GM23248 (cell line): ENCODE measurements at regions not wholly inside any gene's neighbourhood (a gene's known extent, or its start where the extent isn't known, plus 50 kb on each side); places are given as distances from the start of the nearest gene placed in this dataset.

Experiments
- DNase-seq: peaks from one replicate; pipeline ENCODE4 v3.0.0-alpha.2; 2015
- H2AFZ ChIP-seq: fragments of 200-600 bp; sonication (generic); 2 replicates; pipeline ENCODE4 v1.6.1; 2016; ENCODE audit warnings: antibody characterized with exemption
- H3F3A ChIP-seq: fragments of 200-600 bp; sonication (generic); 2 replicates; pipeline ENCODE4 v1.6.1; 2016; ENCODE audit warnings: mild to moderate bottlenecking, antibody characterized with exemption, mixed run types; ENCODE audit not compliant: insufficient read depth
- H3K27ac ChIP-seq: fragments of 200-600 bp; sonication (generic); 2 replicates; pipeline ENCODE4 v1.5.1; 2016; ENCODE audit warnings: mild to moderate bottlenecking
- H3K27me3 ChIP-seq: fragments of 200-600 bp; sonication (generic); replicated peaks from 2 replicates; pipeline ENCODE4 v1.6.1; 2016; ENCODE audit warnings: mild to moderate bottlenecking; ENCODE audit not compliant: insufficient read depth
- H3K36me3 ChIP-seq: fragments of 200-600 bp; sonication (generic); 2 replicates; pipeline ENCODE4 v1.6.1; 2016; ENCODE audit warnings: low read depth, mild to moderate bottlenecking
- H3K4me1 ChIP-seq: fragments of 200-600 bp; sonication (generic); 2 replicates; pipeline ENCODE4 v1.6.1; 2016; ENCODE audit warnings: mild to moderate bottlenecking; ENCODE audit not compliant: insufficient read depth
- H3K4me2 ChIP-seq: fragments of 200-600 bp; sonication (generic); one replicate; pipeline ENCODE4 v1.6.1; 2016; ENCODE audit warnings: mild to moderate bottlenecking; ENCODE audit not compliant: unreplicated experiment
- H3K4me3 ChIP-seq: fragments of 200-600 bp; sonication (generic); 2 replicates; pipeline ENCODE4 v1.5.1; 2016; ENCODE audit warnings: mild to moderate bottlenecking
- H3K79me2 ChIP-seq: fragments of 200-600 bp; sonication (generic); 2 replicates; pipeline ENCODE4 v1.6.1; 2016; ENCODE audit warnings: mild to moderate bottlenecking; ENCODE audit not compliant: insufficient read depth
- H3K9ac ChIP-seq: fragments of 200-600 bp; sonication (generic); 2 replicates; pipeline ENCODE4 v1.6.1; 2016; ENCODE audit warnings: mild to moderate bottlenecking
- H3K9me2 ChIP-seq: fragments of 200-600 bp; sonication (generic); 2 replicates; pipeline ENCODE4 v1.6.1; 2016; ENCODE audit warnings: mixed run types, mild to moderate bottlenecking, moderate library complexity; ENCODE audit not compliant: insufficient read depth
- H3K9me3 ChIP-seq: fragments of 200-600 bp; sonication (generic); one replicate; pipeline ENCODE4 v1.6.1; 2017; ENCODE audit warnings: low read depth
- H4K20me1 ChIP-seq: fragments of 200-600 bp; sonication (generic); 2 replicates; pipeline ENCODE4 v1.6.0; 2016; ENCODE audit not compliant: insufficient read depth
- EZH2 ChIP-seq: fragments of 200-600 bp; sonication (generic); IDR thresholded peaks from 2 replicates; pipeline ENCODE4 v1.6.1; 2018; ENCODE audit warnings: antibody characterized with exemption, mild to moderate bottlenecking; ENCODE audit not compliant: insufficient read depth, poor library complexity, severe bottlenecking
- EZH2phosphoT487 ChIP-seq: fragments of 200-600 bp; sonication (generic); IDR thresholded peaks from 2 replicates; pipeline ENCODE4 v1.6.1; 2018; ENCODE audit warnings: antibody characterized with exemption, moderate library complexity, mild to moderate bottlenecking, low read depth; ENCODE audit not compliant: insufficient read depth
- WGBS, 2 experiments: methylation state at CpG; one replicate each; pipeline ENCODE4 v1.1.6; 2015 to 2017; ENCODE audit warnings: low lambda C conversion rate in 2 of 2, low coverage in 1 of 2; ENCODE audit errors: missing lambda C conversion rate in 2 of 2; 5-methylcytosine and 5-hydroxymethylcytosine counted together
- in situ Hi-C: fragments of 300-500 bp; cut with MboI; formaldehyde crosslinking; loops from 2 replicates; pipeline ENCODE4 v1.15.0; 2020
- microRNA counts: library from miRNA; unstranded; fragments of <30 nt; microRNA quantifications from one replicate; lab custom pipeline; 2016

DNA sequence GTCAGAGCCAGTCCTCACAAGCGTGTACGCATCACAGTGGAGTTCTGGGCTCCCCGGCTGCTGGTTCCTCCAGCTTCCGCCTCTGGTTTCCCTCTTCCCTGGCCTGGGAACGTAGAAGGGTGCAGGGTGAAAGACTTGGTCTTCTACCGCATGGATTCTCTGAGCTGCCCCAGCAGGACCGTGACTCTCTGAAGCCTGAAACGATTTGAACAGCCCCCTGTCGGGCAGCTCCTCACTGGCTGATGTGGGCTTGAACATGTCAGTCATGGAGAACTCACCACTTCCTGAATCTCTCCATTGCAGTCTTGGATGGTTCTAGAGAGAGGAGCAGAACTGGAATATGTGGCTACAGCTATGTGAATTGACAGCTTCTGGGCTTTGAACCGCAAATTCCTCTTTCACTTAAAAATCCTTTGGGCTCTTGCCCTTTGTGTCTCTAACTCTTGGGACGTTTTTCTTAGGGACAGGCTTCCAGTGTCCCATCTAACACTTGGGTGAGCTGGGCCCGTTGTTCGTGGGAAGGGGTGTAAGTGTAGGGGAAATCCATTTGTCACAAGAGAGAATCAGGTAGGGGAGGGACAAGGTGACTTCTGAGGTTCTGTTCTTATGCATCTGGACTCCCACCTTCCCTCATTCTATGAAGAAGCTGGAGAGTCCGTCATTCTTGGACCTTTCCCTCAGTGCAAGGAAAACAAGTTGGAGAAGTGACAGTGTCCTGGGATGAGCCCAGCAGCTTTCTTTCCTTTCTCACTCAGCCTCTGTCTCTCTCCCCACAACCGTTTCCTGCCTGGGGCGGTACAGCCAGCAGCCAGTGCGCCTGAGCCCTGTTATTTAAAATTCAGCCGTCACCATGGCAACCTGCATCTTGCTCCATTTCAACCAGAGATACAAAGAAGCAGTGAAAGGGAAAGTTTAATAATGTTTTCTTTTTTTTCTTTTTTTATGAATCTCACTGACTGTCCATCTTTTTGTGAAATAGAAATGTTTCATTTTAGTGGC is 84.7 kb downstream of the PTTG1 start:
- WGBS, 2 experiments = 62 to 69% methylated on average over 18 of the region's 18 CpGs
- in situ Hi-C loops = no loop called here

DNA sequence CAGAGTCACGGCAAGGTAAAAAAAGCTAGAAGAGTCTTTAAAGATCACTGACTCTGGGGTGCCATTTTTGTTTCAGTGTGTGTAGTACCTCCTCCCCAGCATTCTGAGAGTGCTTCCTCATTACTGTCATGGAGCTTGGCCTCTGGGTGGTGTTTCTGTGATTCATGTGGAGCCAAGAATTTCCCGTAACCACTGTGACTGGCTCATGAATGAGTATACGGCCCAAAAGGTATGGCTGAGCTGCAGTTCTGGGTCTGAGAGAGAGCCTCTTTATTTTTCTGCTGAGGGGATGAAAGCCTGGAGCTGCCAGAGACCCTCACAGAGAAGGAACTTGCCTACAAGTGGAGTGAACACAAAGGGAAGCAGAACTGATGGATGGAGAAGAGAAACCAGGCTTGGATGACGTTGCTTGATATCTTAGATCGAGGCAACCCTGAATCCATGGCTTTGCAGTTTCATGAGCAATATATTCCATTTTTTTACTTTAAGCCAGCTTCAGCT is 85.6 kb downstream of the PTTG1 start:
- Histone ChIP-seq H3K9me3 (no peaks in the 10 kb centered on the region), H3K9me2 (no peaks in the 10 kb centered on the region), H3K36me3 (no peaks in the 10 kb centered on the region), H4K20me1 (no peaks in the 10 kb centered on the region), H3K27me3 (peaks cover 3% of the 10 kb centered on the region; the same call in 1 of the 2 replicates), H3F3A (no peaks in the 10 kb centered on the region), H3K4me3 (no peak overlapping the region), H3K4me2 (peak overlapping the region; percentile 34), H3K9ac (no peak overlapping the region), H2AFZ (peak overlapping the region; percentile 86), H3K27ac (no peak overlapping the region), H3K79me2 (no peaks in the 10 kb centered on the region), H3K4me1 (peaks cover 20% of the 10 kb centered on the region)
- in situ Hi-C loops = no loop called here
- peak; percentile 86 for DNase-seq
- 55 to 57% methylated on average over 5 of the region's 5 CpGs for WGBS, 2 experiments
- no peak for TF ChIP-seq EZH2
- TF ChIP-seq EZH2phosphoT487 = no peak

More for the DNA sequence above, 84.7 kb downstream of the PTTG1 start:
- Histone ChIP-seq H3K27me3 (no peaks in the 10 kb centered on the region; the same call in 1 of the 2 replicates), H3K4me3 (no peak overlapping the region), H3K4me2 (peak overlapping the region; percentile 34), H3K9ac (no peak overlapping the region), H3K4me1 (peaks cover 20% of the 10 kb centered on the region), H3K27ac (no peak overlapping the region), H4K20me1 (no peaks in the 10 kb centered on the region), H3F3A (no peaks in the 10 kb centered on the region), H3K36me3 (no peaks in the 10 kb centered on the region), H3K9me3 (no peaks in the 10 kb centered on the region), H3K79me2 (no peaks in the 10 kb centered on the region), H3K9me2 (no peaks in the 10 kb centered on the region), H2AFZ (peak overlapping the region; percentile 86)
- TF ChIP-seq EZH2 (no peak), EZH2phosphoT487 (no peak)
- DNase-seq = peak; percentile 65

DNA sequence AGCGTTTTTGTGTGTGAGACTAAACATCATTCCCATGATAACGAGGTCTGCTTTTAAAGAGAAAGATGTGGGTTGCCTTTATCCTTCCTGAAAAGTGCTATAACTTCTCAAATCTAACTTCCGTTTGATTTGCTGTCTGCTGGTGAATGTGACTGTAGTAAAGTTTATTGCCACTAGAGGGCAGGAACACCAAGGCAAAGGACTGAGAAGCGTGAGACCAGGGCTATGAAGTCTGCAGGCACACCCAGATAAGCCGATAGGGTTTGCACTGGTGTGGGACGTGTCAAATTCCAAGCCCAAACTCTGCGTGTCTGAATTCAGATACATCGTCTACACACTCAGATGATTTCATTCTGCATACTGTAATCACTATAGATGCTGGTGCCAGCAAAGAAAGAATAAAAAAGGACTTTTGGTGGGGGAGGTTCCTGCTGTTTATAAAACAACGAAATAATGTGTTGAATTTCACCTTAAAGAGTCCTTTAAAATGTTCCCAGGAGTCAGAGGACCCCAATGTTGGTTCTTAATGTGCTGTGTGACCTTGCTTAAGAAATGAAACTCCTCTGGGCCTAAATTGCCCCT is 87.2 kb downstream of the PTTG1 start:
- in situ Hi-C loops = no loop called here
- WGBS, 2 experiments = 12 to 13% methylated on average over 9 of the region's 9 CpGs

DNA sequence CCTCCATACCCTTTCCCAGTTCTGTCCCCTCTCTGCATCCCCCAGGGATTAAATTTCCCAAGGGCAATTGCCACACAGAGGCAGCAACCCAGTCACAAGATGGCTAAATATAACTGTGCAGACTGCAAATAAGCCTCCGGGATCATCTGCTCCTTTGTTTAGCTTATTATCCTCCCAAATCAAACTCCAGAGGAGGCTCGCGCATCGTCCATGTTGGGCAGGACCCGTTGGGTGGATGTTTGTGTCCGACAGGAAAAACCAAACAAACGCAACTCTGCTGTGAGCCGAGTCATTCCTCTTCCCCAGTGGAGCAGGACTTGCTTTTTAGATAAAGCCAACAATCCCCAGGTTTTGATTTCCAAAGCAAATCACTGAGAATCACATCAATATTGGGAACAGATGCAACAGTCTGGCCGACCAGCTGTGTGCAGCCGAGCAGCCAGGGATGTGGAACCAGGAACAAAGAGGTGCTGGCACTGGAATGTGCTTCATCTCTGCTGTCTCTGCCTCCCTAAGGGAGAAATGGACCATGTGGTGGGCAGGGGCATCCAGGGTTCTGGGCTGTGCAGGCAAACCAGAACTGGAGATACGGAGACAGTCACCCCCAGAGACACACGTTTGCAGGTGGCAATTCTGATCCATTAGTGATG is 89.8 kb downstream of the PTTG1 start:
- no peak overlapping the region for H3K27ac ChIP-seq
- WGBS, 2 experiments = 42 to 47% methylated on average over 12 of the region's 12 CpGs
- no peaks in the 10 kb centered on the region for H3F3A ChIP-seq
- H3K4me2 ChIP-seq = no peak overlapping the region
- in situ Hi-C loops = no loop called here
- no peak for TF ChIP-seq EZH2
- no peak for TF ChIP-seq EZH2phosphoT487
- H3K36me3 ChIP-seq = no peaks in the 10 kb centered on the region
- no peaks in the 10 kb centered on the region for H3K9me2 ChIP-seq
- no peaks in the 10 kb centered on the region for H4K20me1 ChIP-seq
- no peaks in the 10 kb centered on the region for H3K79me2 ChIP-seq
- DNase-seq = no peak
- no peak overlapping the region for H3K4me3 ChIP-seq
- no peak overlapping the region for H3K9ac ChIP-seq
- peaks cover 26% of the 10 kb centered on the region for H3K27me3 ChIP-seq
- H3K4me1 ChIP-seq = peaks cover 20% of the 10 kb centered on the region
- no peak overlapping the region for H2AFZ ChIP-seq
- H3K9me3 ChIP-seq = no peaks in the 10 kb centered on the region

More for the DNA sequence above, 87.2 kb downstream of the PTTG1 start:
- no peak for TF ChIP-seq EZH2phosphoT487
- no peak for TF ChIP-seq EZH2
- Histone ChIP-seq H3K27ac (no peak overlapping the region), H3K9me2 (no peaks in the 10 kb centered on the region), H2AFZ (peak overlapping the region; percentile 62; the same call in 1 of the 2 replicates), H3K4me1 (peaks cover 20% of the 10 kb centered on the region), H4K20me1 (no peaks in the 10 kb centered on the region), H3K36me3 (no peaks in the 10 kb centered on the region), H3K4me3 (no peak overlapping the region), H3K4me2 (peak overlapping the region; percentile 64), H3K79me2 (no peaks in the 10 kb centered on the region), H3K9me3 (no peaks in the 10 kb centered on the region), H3K27me3 (peaks cover 18% of the 10 kb centered on the region), H3F3A (no peaks in the 10 kb centered on the region), H3K9ac (peak overlapping the region; percentile 19; the same call in 1 of the 2 replicates)
- peak; percentile 93 for DNase-seq

MicroRNAs in the stretch of these regions (microRNA counts, 767-probe panel; counts per million panel counts)
- 447 counts per million, percentile 86 among the panel's probes with 10 or more counts for microRNA hsa-miR-146a-5p (lab: Ali Mortazavi, UCI)
